HEK293 (cell line): ENCODE measurements at regions not wholly inside any gene's neighbourhood (a gene's known extent, or its start where the extent isn't known, plus 50 kb on each side); places are given as distances from the start of the nearest gene placed in this dataset.

Experiments
- GLI2 ChIP-seq: fragments of 450-650 bp; formaldehyde crosslinking; IDR thresholded peaks from 2 replicates; pipeline ENCODE4; 2017; ENCODE audit warnings: missing biosample characterization, missing genetic modification characterization, low read depth, borderline replicate concordance
- GLI4 ChIP-seq: fragments of 450-650 bp; formaldehyde crosslinking; IDR thresholded peaks from 2 replicates; pipeline ENCODE4 v1.5.1; 2016; ENCODE audit warnings: missing biosample characterization, missing genetic modification characterization
- GLIS2 ChIP-seq: fragments of 450-650 bp; formaldehyde crosslinking; IDR thresholded peaks from 2 replicates; pipeline ENCODE4 v1.5.1; 2016; ENCODE audit warnings: missing biosample characterization, missing genetic modification characterization
- MZF1 ChIP-seq: fragments of 450-650 bp; formaldehyde crosslinking; IDR thresholded peaks from 2 replicates; pipeline ENCODE4 v1.5.1; 2017; ENCODE audit warnings: missing biosample characterization, missing genetic modification characterization, borderline replicate concordance
- SCRT2 ChIP-seq: fragments of 450-650 bp; formaldehyde crosslinking; IDR thresholded peaks from 2 replicates; pipeline ENCODE4 v1.5.1; 2016; ENCODE audit warnings: missing biosample characterization, missing genetic modification characterization
- SP7 ChIP-seq: fragments of 450-650 bp; formaldehyde crosslinking; IDR thresholded peaks from 2 replicates; pipeline ENCODE4 v1.5.1; 2016; ENCODE audit warnings: missing biosample characterization, missing genetic modification characterization
- TCF7L2 ChIP-seq: IDR thresholded peaks from 2 replicates; pipeline ENCODE4 v1.6.1; 2011; ENCODE audit warnings: low read depth, mild to moderate bottlenecking, inconsistent platforms, low read length, moderate library complexity, borderline replicate concordance
- ZBTB1 ChIP-seq: fragments of 450-650 bp; formaldehyde crosslinking; IDR thresholded peaks from 2 replicates; pipeline ENCODE4 v1.5.1; 2016; ENCODE audit warnings: missing biosample characterization, missing genetic modification characterization
- ZBTB17 ChIP-seq: fragments of 450-650 bp; formaldehyde crosslinking; IDR thresholded peaks from 2 replicates; pipeline ENCODE4 v1.5.1; 2016; ENCODE audit warnings: missing biosample characterization, missing genetic modification characterization
- ZNF140 ChIP-seq: fragments of 450-650 bp; formaldehyde crosslinking; IDR thresholded peaks from 2 replicates; pipeline ENCODE4 v1.5.1; 2016; ENCODE audit warnings: missing biosample characterization, missing genetic modification characterization
- ZNF146 ChIP-seq: fragments of 450-650 bp; formaldehyde crosslinking; IDR thresholded peaks from 2 replicates; pipeline ENCODE4 v1.5.1; 2016; ENCODE audit warnings: missing biosample characterization, missing genetic modification characterization
- ZNF157 ChIP-seq: fragments of 450-650 bp; formaldehyde crosslinking; IDR thresholded peaks from 2 replicates; pipeline ENCODE4 v1.5.1; 2016; ENCODE audit warnings: missing biosample characterization, missing genetic modification characterization
- ZNF169 ChIP-seq: fragments of 450-650 bp; formaldehyde crosslinking; IDR thresholded peaks from 2 replicates; pipeline ENCODE4 v1.5.1; 2016; ENCODE audit warnings: missing biosample characterization, missing genetic modification characterization
- ZNF184 ChIP-seq: fragments of 450-650 bp; IDR thresholded peaks from 2 replicates; pipeline ENCODE4 v1.5.1; 2018; ENCODE audit warnings: missing biosample characterization, mild to moderate bottlenecking, missing genetic modification characterization
- ZNF24 ChIP-seq: fragments of 450-650 bp; formaldehyde crosslinking; IDR thresholded peaks from 2 replicates; pipeline ENCODE4 v1.5.1; 2016; ENCODE audit warnings: missing biosample characterization, missing genetic modification characterization
- ZNF266 ChIP-seq: fragments of 450-650 bp; formaldehyde crosslinking; IDR thresholded peaks from 2 replicates; pipeline ENCODE4 v1.5.1; 2016; ENCODE audit warnings: missing biosample characterization, missing genetic modification characterization, low read depth
- ZNF292 ChIP-seq: fragments of 450-650 bp; formaldehyde crosslinking; IDR thresholded peaks from 2 replicates; pipeline ENCODE4 v1.5.1; 2016; ENCODE audit warnings: low read depth, missing biosample characterization, missing genetic modification characterization, borderline replicate concordance
- ZNF324 ChIP-seq: fragments of 450-650 bp; formaldehyde crosslinking; IDR thresholded peaks from 2 replicates; pipeline ENCODE4 v1.5.1; 2016; ENCODE audit warnings: missing biosample characterization, missing genetic modification characterization
- ZNF366 ChIP-seq: fragments of 450-650 bp; formaldehyde crosslinking; conservative IDR thresholded peaks from 2 replicates; pipeline ENCODE4 v1.5.1; 2016; ENCODE audit warnings: missing biosample characterization, missing genetic modification characterization
- ZNF404 ChIP-seq: fragments of 450-650 bp; formaldehyde crosslinking; IDR thresholded peaks from 2 replicates; pipeline ENCODE4 v1.5.1; 2017; ENCODE audit warnings: missing biosample characterization, missing genetic modification characterization
- ZNF510 ChIP-seq: fragments of 450-650 bp; formaldehyde crosslinking; IDR thresholded peaks from 2 replicates; pipeline ENCODE4 v1.5.1; 2018; ENCODE audit warnings: mild to moderate bottlenecking, missing genetic modification characterization, missing biosample characterization; ENCODE audit not compliant: insufficient replicate concordance
- ZNF585B ChIP-seq: fragments of 450-650 bp; formaldehyde crosslinking; IDR thresholded peaks from 2 replicates; pipeline ENCODE4 v1.5.1; 2016; ENCODE audit warnings: missing biosample characterization, missing genetic modification characterization
- ZNF626 ChIP-seq: fragments of 450-650 bp; sonication (Bioruptor Pico); formaldehyde crosslinking; IDR thresholded peaks from 2 replicates; pipeline ENCODE4 v1.5.1; 2018; ENCODE audit warnings: missing biosample characterization, missing genetic modification characterization, inconsistent platforms
- ZNF660 ChIP-seq: fragments of 450-650 bp; IDR thresholded peaks from 2 replicates; pipeline ENCODE4 v1.5.1; 2018; ENCODE audit warnings: missing biosample characterization, mild to moderate bottlenecking, missing genetic modification characterization
- ZNF76 ChIP-seq: fragments of 450-650 bp; formaldehyde crosslinking; IDR thresholded peaks from 2 replicates; pipeline ENCODE4; 2016; ENCODE audit warnings: low read depth, missing biosample characterization, missing genetic modification characterization, borderline replicate concordance
- ZNF768 ChIP-seq: fragments of 450-650 bp; formaldehyde crosslinking; IDR thresholded peaks from 2 replicates; pipeline ENCODE4 v1.5.1; 2018; ENCODE audit warnings: missing biosample characterization, mild to moderate bottlenecking, missing genetic modification characterization
- ZNF777 ChIP-seq: fragments of 450-650 bp; formaldehyde crosslinking; IDR thresholded peaks from 2 replicates; pipeline ENCODE4 v1.5.1; 2017; ENCODE audit warnings: missing biosample characterization, missing genetic modification characterization, borderline replicate concordance
- ZSCAN23 ChIP-seq: fragments of 450-650 bp; formaldehyde crosslinking; IDR thresholded peaks from 2 replicates; pipeline ENCODE4 v1.5.1; 2016; ENCODE audit warnings: missing biosample characterization, missing genetic modification characterization
- TF ChIP-seq, protein P1 (sequence below): fragments of 450-650 bp; formaldehyde crosslinking; IDR thresholded peaks from 2 replicates; pipeline ENCODE4 v1.5.1; 2016; ENCODE audit warnings: missing biosample characterization, missing genetic modification characterization
- TF ChIP-seq, protein P2 (sequence below): fragments of 450-650 bp; formaldehyde crosslinking; IDR thresholded peaks from 2 replicates; pipeline ENCODE4 v1.5.1; 2016; ENCODE audit warnings: missing biosample characterization, missing genetic modification characterization
- TF ChIP-seq, protein P3 (sequence below): fragments of 450-650 bp; formaldehyde crosslinking; IDR thresholded peaks from 2 replicates; pipeline ENCODE4 v1.5.1; 2016; ENCODE audit warnings: missing biosample characterization, missing genetic modification characterization, low read depth
- TF ChIP-seq, protein P4 (sequence below): IDR thresholded peaks from 2 replicates; pipeline ENCODE4 v1.6.1; 2011; ENCODE audit warnings: mild to moderate bottlenecking, low read depth, low read length, borderline replicate concordance

DNA sequence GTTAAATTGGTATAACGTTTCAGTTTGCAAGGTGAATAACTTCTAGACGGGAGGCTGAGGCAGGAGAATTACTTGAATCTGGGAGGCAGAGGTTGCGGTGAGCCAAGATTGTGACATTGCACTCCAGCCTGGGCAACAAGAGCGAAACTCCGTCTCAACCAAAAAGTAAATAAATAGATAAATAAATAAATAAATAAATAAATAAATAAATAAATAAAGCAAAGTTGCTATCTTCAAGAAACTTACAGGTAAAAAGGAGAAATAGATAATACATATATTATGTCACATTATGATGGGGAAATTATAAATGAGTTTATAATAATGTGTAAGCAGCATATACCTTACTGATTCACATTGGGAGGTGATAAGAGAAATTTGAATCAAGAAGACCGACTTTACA is 1966.0 kb downstream of the PCDH7 start (continued):
- TF ChIP-seq, protein P1, sequence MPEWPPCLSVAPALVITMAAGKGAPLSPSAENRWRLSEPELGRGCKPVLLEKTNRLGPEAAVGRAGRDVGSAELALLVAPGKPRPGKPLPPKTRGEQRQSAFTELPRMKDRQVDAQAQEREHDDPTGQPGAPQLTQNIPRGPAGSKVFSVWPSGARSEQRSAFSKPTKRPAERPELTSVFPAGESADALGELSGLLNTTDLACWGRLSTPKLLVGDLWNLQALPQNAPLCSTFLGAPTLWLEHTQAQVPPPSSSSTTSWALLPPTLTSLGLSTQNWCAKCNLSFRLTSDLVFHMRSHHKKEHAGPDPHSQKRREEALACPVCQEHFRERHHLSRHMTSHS (tag by site-specific recombination), result no peak
- peak; percentile 34; the same call in 1 of the 2 replicates for TF ChIP-seq ZNF140 (tag by site-specific recombination)
- TF ChIP-seq, protein P2, sequence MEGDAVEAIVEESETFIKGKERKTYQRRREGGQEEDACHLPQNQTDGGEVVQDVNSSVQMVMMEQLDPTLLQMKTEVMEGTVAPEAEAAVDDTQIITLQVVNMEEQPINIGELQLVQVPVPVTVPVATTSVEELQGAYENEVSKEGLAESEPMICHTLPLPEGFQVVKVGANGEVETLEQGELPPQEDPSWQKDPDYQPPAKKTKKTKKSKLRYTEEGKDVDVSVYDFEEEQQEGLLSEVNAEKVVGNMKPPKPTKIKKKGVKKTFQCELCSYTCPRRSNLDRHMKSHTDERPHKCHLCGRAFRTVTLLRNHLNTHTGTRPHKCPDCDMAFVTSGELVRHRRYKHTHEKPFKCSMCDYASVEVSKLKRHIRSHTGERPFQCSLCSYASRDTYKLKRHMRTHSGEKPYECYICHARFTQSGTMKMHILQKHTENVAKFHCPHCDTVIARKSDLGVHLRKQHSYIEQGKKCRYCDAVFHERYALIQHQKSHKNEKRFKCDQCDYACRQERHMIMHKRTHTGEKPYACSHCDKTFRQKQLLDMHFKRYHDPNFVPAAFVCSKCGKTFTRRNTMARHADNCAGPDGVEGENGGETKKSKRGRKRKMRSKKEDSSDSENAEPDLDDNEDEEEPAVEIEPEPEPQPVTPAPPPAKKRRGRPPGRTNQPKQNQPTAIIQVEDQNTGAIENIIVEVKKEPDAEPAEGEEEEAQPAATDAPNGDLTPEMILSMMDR (tag by site-specific recombination), result no peak
- TF ChIP-seq ZNF157 (tag by site-specific recombination), result no peak
- TF ChIP-seq ZSCAN23 (tag by site-specific recombination), result no peak
- no peak for TF ChIP-seq ZNF24
- no peak for TF ChIP-seq ZNF324
- TF ChIP-seq, protein P3, sequence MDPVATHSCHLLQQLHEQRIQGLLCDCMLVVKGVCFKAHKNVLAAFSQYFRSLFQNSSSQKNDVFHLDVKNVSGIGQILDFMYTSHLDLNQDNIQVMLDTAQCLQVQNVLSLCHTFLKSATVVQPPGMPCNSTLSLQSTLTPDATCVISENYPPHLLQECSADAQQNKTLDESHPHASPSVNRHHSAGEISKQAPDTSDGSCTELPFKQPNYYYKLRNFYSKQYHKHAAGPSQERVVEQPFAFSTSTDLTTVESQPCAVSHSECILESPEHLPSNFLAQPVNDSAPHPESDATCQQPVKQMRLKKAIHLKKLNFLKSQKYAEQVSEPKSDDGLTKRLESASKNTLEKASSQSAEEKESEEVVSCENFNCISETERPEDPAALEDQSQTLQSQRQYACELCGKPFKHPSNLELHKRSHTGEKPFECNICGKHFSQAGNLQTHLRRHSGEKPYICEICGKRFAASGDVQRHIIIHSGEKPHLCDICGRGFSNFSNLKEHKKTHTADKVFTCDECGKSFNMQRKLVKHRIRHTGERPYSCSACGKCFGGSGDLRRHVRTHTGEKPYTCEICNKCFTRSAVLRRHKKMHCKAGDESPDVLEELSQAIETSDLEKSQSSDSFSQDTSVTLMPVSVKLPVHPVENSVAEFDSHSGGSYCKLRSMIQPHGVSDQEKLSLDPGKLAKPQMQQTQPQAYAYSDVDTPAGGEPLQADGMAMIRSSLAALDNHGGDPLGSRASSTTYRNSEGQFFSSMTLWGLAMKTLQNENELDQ (tag by site-specific recombination), result no peak
- TF ChIP-seq GLIS2 (tag by site-specific recombination), result no peak
- no peak for TF ChIP-seq GLI4
- TF ChIP-seq ZNF169, result no peak
- no peak for TF ChIP-seq ZNF660 (tag by site-specific recombination)
- no peak for TF ChIP-seq ZNF777 (tag by site-specific recombination)
- no peak for TF ChIP-seq ZNF626
- TF ChIP-seq, protein P4, sequence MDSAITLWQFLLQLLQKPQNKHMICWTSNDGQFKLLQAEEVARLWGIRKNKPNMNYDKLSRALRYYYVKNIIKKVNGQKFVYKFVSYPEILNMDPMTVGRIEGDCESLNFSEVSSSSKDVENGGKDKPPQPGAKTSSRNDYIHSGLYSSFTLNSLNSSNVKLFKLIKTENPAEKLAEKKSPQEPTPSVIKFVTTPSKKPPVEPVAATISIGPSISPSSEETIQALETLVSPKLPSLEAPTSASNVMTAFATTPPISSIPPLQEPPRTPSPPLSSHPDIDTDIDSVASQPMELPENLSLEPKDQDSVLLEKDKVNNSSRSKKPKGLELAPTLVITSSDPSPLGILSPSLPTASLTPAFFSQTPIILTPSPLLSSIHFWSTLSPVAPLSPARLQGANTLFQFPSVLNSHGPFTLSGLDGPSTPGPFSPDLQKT, result no peak
- 0 out of 2 replicates have a peak, but pooled peaks have one; percentile 26 for TF ChIP-seq ZNF266 (tag by site-specific recombination)
- TF ChIP-seq ZNF292 (tag by site-specific recombination), result peak; percentile 44; the same call in 1 of the 2 replicates
- no peak for TF ChIP-seq SCRT2 (tag by site-specific recombination)
- TF ChIP-seq MZF1 (tag by site-specific recombination), result no peak
- TF ChIP-seq TCF7L2, result no peak
- TF ChIP-seq ZNF184 (tag by site-specific recombination), result no peak
- TF ChIP-seq ZNF510 (tag by site-specific recombination), result peak; percentile 41
- no peak for TF ChIP-seq ZNF76 (tag by site-specific recombination)
- no peak for TF ChIP-seq ZNF146
- TF ChIP-seq ZBTB17 (tag by site-specific recombination), result no peak
- no peak for TF ChIP-seq ZNF585B (tag by site-specific recombination)
- TF ChIP-seq ZNF366, result no peak
- no peak for TF ChIP-seq GLI2 (tag by site-specific recombination)
- TF ChIP-seq ZBTB1 (tag by site-specific recombination), result no peak
- TF ChIP-seq ZNF404 (tag by site-specific recombination), result no peak
- TF ChIP-seq SP7, result no peak
- TF ChIP-seq ZNF768, result no peak
